H1 (cell line): ENCODE measurements at regions not wholly inside any gene's neighbourhood (a gene's known extent, or its start where the extent isn't known, plus 50 kb on each side); places are given as distances from the start of the nearest gene placed in this dataset.

ENCODE experiments used
- ASH2L ChIP-seq: fragments of 200-600, 300-600 bp; sonication (generic); IDR thresholded peaks from one replicate; pipeline ENCODE4 v1.7.1; 2017; ENCODE audit warnings: low read length
- GABPA ChIP-seq: IDR thresholded peaks from 2 replicates; pipeline ENCODE4 v1.6.1; 2011; ENCODE audit warnings: mild to moderate bottlenecking, low read length, moderate library complexity, borderline replicate concordance; ENCODE audit not compliant: insufficient read depth
- KDM4A ChIP-seq: IDR thresholded peaks from one replicate; pipeline ENCODE4 v1.7.1; 2012; ENCODE audit warnings: low read depth, mild to moderate bottlenecking, moderate library complexity, low read length, inconsistent platforms; ENCODE audit not compliant: severe bottlenecking
- MAFK ChIP-seq: IDR thresholded peaks from 2 replicates; pipeline ENCODE4 v1.6.1; 2012; ENCODE audit warnings: low read depth, mild to moderate bottlenecking, improper control_type of control experiment, low read length
- POLR2AphosphoS5 ChIP-seq: IDR thresholded peaks from 2 replicates; pipeline ENCODE4 v1.6.1; 2011; ENCODE audit warnings: low read depth, low read length
- SIN3A ChIP-seq, 2 experiments: IDR thresholded peaks in 1 of 2; conservative IDR thresholded peaks in 1 of 2; 2 replicates each; pipeline ENCODE4 v1.6.1; 2011 to 2012; ENCODE audit warnings: low read length in 2 of 2, improper control_type of control experiment in 1 of 2, low read depth in 1 of 2, mild to moderate bottlenecking in 1 of 2
- TAF1 ChIP-seq: IDR thresholded peaks from 2 replicates; pipeline ENCODE4 v1.6.1; 2011; ENCODE audit warnings: mild to moderate bottlenecking, low read depth, low read length
- TBP ChIP-seq: IDR thresholded peaks from 2 replicates; pipeline ENCODE4 v1.6.1; 2011; ENCODE audit warnings: low read depth, low read length, improper control_type of control experiment
- YY1 ChIP-seq: IDR thresholded peaks from 2 replicates; pipeline ENCODE4 v1.6.1; 2011; ENCODE audit warnings: low read depth, mild to moderate bottlenecking, low read length
- TF ChIP-seq, protein P1 (sequence below), 3 experiments: IDR thresholded peaks; 1 replicate in 2 of 3; 2 replicates in 1 of 3; pipeline versions ENCODE4 v1.5.1 to v1.6.1; 2011; ENCODE audit warnings: low read length in 3 of 3, mild to moderate bottlenecking in 3 of 3, inconsistent platforms in 2 of 3, low read depth in 1 of 3, moderate library complexity in 1 of 3; ENCODE audit not compliant: insufficient read depth in 1 of 3; ENCODE audit errors: control extremely low read depth in 1 of 3
- TF ChIP-seq, protein P2 (sequence below): IDR thresholded peaks from 2 replicates; pipeline ENCODE4 v1.6.1; 2011; ENCODE audit warnings: low read length, improper control_type of control experiment

- TF ChIP-seq, protein P1, sequence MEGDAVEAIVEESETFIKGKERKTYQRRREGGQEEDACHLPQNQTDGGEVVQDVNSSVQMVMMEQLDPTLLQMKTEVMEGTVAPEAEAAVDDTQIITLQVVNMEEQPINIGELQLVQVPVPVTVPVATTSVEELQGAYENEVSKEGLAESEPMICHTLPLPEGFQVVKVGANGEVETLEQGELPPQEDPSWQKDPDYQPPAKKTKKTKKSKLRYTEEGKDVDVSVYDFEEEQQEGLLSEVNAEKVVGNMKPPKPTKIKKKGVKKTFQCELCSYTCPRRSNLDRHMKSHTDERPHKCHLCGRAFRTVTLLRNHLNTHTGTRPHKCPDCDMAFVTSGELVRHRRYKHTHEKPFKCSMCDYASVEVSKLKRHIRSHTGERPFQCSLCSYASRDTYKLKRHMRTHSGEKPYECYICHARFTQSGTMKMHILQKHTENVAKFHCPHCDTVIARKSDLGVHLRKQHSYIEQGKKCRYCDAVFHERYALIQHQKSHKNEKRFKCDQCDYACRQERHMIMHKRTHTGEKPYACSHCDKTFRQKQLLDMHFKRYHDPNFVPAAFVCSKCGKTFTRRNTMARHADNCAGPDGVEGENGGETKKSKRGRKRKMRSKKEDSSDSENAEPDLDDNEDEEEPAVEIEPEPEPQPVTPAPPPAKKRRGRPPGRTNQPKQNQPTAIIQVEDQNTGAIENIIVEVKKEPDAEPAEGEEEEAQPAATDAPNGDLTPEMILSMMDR (IDR thresholded peaks at IDR 0.05; ENCODE audit: control extremely low read depth in 1 of 3, insufficient read depth in 1 of 3, low read depth in 1 of 3, low read length in 3 of 3): no peak
- TF ChIP-seq SIN3A (conservative IDR thresholded peaks at IDR 0.05 in 1 of 2, IDR thresholded peaks at IDR 0.05 in 1 of 2; ENCODE audit: low read depth in 1 of 2, low read length in 2 of 2) (no peak), KDM4A (no peak), TAF1 (no peak), GABPA (no peak), ASH2L (no peak), TBP (no peak), MAFK (no peak), YY1 (no peak), POLR2AphosphoS5 (no peak)
- TF ChIP-seq, protein P2, sequence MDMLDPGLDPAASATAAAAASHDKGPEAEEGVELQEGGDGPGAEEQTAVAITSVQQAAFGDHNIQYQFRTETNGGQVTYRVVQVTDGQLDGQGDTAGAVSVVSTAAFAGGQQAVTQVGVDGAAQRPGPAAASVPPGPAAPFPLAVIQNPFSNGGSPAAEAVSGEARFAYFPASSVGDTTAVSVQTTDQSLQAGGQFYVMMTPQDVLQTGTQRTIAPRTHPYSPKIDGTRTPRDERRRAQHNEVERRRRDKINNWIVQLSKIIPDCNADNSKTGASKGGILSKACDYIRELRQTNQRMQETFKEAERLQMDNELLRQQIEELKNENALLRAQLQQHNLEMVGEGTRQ: no peak
These were observed 1078.2 kb upstream of the LRRTM3 start for GRCh38 chr10:65847436-65848230.
